NCI-H69 (cell line): ENCODE measurements at regions not wholly inside any gene's neighbourhood (a gene's known extent, or its start where the extent isn't known, plus 50 kb on each side); places are given as distances from the start of the nearest gene placed in this dataset.
"Not testable (repeated sequence)": the region's sequence is repeated elsewhere in the genome, so short reads cannot be mapped to it uniquely, and the experiment has no call there.

Source experiments
- DNase-seq: peaks from one replicate; lab custom pipeline; 2025; lab: John Stamatoyannopoulos, UW

GRCh38 chrX:94612140-94612539 is 938.1 kb downstream of the FAM133A start:
- DNase-seq = no peak

- peak; percentile 0 for DNase-seq
Observed at GRCh38 chrX:94633237-94633636, 959.2 kb downstream of the FAM133A start.

GRCh38 chrX:94635003-94635402 is 961.0 kb downstream of the FAM133A start:
- no peak for DNase-seq

GRCh38 chrX:94645726-94646125 is 971.7 kb downstream of the FAM133A start:
- DNase-seq = no peak

GRCh38 chrX:94655180-94655579 is 981.2 kb downstream of the FAM133A start:
- DNase-seq = no peak

GRCh38 chrX:94662689-94663088 is 988.7 kb downstream of the FAM133A start:
- peak; percentile 9 for DNase-seq

- no peak for DNase-seq
Observed at GRCh38 chrX:94676285-94676684, 1002.3 kb downstream of the FAM133A start.

GRCh38 chrX:94686071-94686470 is 1012.1 kb downstream of the FAM133A start:
- no peak for DNase-seq

- DNase-seq = no peak
Observed at GRCh38 chrX:94695910-94696309, 1021.9 kb downstream of the FAM133A start.

- DNase-seq = not testable (repeated sequence)
Observed at GRCh38 chrX:94704348-94705256, 1030.6 kb downstream of the FAM133A start.

- no peak for DNase-seq
Observed at GRCh38 chrX:94721386-94721785, 1047.4 kb downstream of the FAM133A start.

- no peak for DNase-seq
Observed at GRCh38 chrX:94722578-94722977, 1048.6 kb downstream of the FAM133A start.

- DNase-seq = no peak
Observed at GRCh38 chrX:94742772-94743171, 1068.8 kb downstream of the FAM133A start.

GRCh38 chrX:94743478-94743877 is 1069.5 kb downstream of the FAM133A start:
- DNase-seq = no peak

- no peak for DNase-seq
Observed at GRCh38 chrX:94744786-94745185, 1070.8 kb downstream of the FAM133A start.

GRCh38 chrX:94751611-94752010 is 1077.6 kb downstream of the FAM133A start:
- no peak for DNase-seq

- DNase-seq = no peak
Observed at GRCh38 chrX:94752434-94753169, 1078.6 kb downstream of the FAM133A start.

GRCh38 chrX:94758130-94758529 is 1084.1 kb downstream of the FAM133A start:
- no peak for DNase-seq

GRCh38 chrX:94775640-94776039 is 1101.6 kb downstream of the FAM133A start:
- no peak for DNase-seq

GRCh38 chrX:94813541-94813940 is 1139.5 kb downstream of the FAM133A start:
- no peak for DNase-seq

GRCh38 chrX:94814216-94814615 is 1140.2 kb downstream of the FAM133A start:
- DNase-seq = no peak

GRCh38 chrX:94830717-94831116 is 1156.7 kb downstream of the FAM133A start:
- no peak for DNase-seq

- DNase-seq = peak; percentile 26
Observed at GRCh38 chrX:94831364-94831763, 1157.4 kb downstream of the FAM133A start.
